ENCODE measurements at regions not wholly inside any gene's neighbourhood (a gene's known extent, or its start where the extent isn't known, plus 50 kb on each side); places are given as distances from the start of the nearest gene placed in this dataset.

DNA sequence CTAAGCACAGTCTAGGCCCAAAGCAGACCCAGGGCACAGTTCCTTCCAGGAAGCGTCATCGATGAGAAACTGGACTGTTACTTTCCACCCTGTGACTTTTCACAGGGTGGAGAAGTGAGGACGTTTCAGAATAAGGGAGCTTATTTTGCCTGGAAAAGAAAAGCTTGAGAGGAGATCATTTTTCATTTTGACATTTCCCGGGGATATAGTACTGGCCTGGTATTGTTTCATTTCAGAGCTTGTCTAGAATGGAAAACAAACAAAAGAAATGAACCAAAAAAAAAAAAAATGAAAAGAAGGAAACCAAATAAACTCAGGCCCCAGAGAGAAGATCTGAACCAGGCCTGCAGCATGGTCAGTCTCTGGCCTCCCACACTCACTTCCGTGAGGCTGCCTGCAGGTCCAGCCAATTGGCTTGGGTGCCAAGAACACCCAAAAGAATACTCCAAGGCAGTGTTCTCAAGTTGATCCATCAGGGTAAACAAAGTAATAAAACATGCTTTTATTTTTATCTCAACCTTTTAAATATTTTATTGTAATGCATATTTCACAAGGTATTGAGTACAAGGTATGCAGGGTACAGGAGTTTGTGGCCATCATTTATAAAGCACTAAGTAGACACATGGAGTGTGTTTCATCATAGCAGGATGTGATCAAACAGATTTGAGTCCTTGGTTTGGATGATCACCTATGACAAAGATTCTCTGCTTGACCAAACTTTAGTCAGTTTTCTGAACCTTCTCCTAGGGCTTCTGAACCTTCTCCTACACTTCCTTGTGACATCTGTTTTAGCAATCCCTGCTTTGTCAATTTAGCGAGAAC, 176.9 kb upstream of the GGTLC1 start:
- DNase-seq = no peak

- DNase-seq = no peak
Observed at GRCh38 chr20:24164360-24164759, 175.8 kb upstream of the GGTLC1 start.

GRCh38 chr20:24163506-24163905, 174.9 kb upstream of the GGTLC1 start:
- no peak for DNase-seq

DNA sequence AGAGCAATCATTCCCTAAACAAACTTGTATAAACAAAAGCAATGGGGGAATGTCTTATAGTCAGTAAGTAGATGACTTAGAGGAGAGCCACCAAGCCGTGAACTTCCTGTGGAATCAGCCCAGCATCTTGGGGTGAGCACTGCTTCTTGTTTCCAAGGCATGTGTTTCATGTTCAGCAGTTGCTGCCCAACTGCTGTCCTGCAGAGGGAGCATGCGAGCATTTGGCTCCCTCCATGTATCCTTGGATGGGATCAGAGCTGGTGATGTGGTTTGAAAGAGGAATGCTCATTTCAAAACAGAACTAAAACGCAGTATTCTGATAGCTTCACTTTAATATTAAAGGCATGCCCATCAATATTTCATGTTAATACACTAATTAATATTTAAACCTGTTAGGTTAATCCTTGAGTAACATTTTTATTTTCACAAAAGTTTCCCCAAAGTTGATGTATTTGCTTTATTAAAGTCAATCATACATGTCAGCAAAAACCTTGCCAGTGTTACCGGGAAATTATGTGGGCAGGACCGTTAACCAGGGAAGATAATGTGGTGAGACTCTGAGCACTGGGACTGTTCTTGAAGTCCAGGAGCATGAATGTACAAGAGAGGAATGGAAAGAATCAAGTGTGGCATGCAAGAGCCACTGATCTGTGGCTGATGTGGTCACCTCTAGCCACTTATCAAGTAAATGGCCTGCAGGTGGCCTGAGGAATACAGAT, 172.1 kb upstream of the GGTLC1 start:
- DNase-seq = no peak

- no peak for DNase-seq
Observed at GRCh38 chr20:24158281-24158680, 169.7 kb upstream of the GGTLC1 start.

DNA sequence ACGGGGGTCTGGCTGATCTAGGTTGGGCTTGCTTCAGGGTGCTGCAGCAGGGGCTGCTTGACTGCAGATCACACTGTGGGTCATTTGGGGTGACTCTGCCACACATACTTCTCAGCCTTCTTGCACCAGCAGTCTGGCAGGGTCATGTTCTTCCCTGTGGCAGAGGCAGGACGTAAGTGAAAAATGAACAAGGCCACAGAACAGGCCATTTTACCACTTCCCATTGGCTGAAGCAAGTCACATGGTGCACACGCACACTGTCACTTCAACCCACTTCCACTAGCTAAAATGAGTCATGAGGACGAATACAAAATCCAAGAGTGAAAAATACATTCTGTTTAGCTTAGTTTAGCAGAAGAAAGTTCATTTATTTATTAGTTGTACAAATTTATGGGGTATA, 168.6 kb upstream of the GGTLC1 start:
- DNase-seq = no peak

- no peak for DNase-seq
Observed at GRCh38 chr20:24153101-24154040, 164.8 kb upstream of the GGTLC1 start.

- no peak for DNase-seq
Observed at GRCh38 chr20:24151621-24152294, 163.2 kb upstream of the GGTLC1 start.

GRCh38 chr20:24150406-24150805, 161.8 kb upstream of the GGTLC1 start:
- no peak for DNase-seq

GRCh38 chr20:24149881-24150307, 161.3 kb upstream of the GGTLC1 start:
- no peak for DNase-seq

DNA sequence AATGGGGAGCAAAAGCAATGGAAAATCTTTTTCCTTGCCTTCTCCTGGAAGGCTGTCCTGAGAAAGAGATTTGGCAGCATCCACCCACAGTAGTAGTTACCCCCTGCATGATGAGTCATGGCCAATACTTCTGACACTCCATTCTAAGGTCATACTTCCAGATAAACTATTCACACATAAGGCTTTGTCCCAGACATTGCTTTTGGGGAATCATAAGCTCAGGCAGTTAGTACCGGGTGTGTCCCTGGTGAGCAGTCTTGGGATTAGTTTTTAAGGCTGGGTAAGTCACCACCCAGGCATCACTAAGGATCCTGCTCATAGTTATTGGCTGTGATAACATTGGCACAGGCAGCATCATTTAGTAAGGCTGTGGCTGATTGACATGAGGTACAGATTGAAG, 160.6 kb upstream of the GGTLC1 start:
- no peak for DNase-seq

DNA sequence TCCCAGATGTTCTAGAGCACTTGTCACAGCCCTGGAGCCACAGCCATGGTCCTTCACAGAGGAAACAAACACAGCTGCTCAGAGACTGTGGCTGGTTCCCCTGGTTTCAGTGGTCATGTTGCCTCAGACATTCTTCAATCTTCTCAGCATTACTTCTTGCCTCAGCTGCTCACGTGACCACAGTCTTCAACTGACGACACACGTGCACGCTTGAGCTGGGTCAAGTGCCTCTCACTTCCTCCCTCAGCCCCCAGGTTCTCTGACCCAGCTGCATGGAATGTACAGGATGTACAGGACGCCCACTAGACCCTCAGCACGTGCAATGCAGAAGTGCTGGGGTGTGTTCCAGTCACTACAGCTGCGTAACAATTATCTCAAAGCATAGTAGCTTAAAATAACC, 159.8 kb upstream of the GGTLC1 start:
- DNase-seq = no peak

GRCh38 chr20:24147961-24148360, 159.4 kb upstream of the GGTLC1 start:
- DNase-seq = no peak

GRCh38 chr20:24147479-24147878, 158.9 kb upstream of the GGTLC1 start:
- DNase-seq = no peak

- DNase-seq = no peak
Observed at GRCh38 chr20:24146231-24146634, 157.7 kb upstream of the GGTLC1 start.

- no peak for DNase-seq
Observed at GRCh38 chr20:24144371-24144770, 155.8 kb upstream of the GGTLC1 start.

GRCh38 chr20:24141111-24141510, 152.5 kb upstream of the GGTLC1 start:
- DNase-seq = no peak

DNA sequence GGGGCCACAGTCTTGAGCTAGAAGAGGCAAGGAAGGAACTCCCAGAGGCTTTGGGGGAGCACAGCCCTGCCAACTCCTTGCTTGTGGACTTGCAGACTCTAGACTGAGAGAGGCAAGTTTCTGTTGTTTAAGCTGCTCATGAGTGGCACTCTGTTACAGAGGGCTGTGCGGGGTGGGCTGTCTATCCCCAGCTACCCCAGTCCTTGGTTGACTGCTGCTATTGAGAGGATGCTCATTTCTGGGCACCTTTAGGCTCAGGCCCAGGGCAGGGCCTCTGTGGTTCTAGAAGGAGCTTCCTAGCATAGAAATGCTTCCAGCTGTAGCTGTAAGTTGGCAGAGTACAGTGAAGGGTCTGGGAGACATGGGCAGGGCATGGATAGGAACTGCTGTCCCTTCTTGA, 151.3 kb upstream of the GGTLC1 start:
- DNase-seq = no peak

DNA sequence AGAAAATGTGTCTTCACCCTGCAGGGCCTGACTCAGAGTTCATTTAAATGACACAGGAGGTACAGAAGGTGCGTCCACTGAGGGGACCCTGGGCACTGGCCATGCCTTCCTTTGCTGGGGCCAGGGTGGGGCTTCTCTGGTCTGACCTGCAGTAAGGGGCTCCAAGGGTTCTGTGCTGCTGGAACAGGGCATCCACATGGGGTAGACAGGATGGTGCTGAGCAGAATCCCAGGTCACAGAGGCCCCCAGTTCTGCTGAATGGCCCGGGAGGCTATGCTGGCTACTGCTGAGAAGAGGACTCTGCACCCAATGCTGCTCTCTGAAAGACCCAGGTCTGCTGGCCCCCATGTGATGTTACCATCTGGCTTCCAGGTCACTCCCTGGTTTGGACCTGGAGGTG, 150.4 kb upstream of the GGTLC1 start:
- DNase-seq = no peak

DNA sequence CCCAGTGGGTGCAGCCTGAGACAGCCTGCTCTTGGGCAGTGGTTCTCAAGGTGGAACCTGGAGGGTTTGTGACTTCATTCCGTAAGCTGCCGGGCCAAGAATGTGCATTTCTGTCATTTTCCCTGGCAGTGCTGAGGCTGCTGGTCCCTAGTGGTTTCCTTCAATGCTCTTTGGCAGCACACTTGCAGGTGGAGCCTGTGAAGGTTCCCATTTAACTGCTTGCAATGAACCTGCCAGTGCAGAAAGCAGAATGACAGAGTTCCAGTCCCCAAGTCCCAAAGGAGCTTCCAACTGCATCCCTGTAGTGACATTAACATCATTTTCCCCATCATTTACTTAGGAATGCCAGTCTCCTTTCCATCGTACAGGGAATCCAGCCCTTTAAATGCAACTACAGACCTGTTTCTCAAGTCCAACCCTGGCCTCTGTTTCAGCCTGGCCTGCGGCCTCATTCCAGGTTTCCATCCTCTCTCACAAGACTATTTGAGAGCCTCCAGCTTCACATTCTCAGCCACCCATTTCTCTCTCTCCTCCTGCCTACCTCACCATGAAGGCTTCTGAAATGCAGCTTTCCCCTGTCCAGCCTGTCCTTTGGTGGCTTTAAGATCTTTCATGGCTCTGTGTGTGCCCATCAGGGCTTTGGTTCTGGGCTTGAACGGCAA, 149.7 kb upstream of the GGTLC1 start:
- no peak for DNase-seq

DNA sequence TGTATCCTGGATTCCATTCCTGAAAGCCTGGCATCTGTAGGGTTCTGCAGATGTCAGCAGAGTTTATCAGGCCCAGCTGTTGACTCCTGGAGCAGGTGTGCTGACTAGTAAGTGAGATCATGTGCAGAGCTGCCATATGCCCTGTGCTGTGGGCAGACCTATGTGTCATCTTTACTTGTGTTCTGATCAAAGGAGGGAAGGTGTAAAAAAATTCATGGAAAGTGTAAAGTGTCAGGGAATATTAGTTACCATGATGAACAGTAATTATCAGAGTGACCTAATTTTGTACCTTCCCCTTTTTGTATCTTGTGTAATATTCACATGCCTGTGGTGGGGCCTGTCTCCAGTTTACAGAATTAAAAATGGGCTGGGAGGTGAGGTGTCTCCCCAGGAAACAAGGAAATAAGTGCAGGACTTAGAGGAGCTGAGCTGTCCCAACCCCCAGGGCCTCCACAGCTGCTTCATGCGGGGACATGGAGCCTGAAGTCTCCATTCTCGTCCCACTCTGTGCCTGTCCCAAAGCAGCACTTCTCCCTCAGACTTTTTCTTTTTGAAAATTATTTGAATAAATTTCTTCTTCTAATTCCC, 148.2 kb upstream of the GGTLC1 start:
- DNase-seq = no peak

- no peak for DNase-seq
Observed at GRCh38 chr20:24135781-24136180, 147.2 kb upstream of the GGTLC1 start.
